HepG2 (cell line): ENCODE measurements at regions not wholly inside any gene's neighbourhood (a gene's known extent, or its start where the extent isn't known, plus 50 kb on each side); places are given as distances from the start of the nearest gene placed in this dataset.

ENCODE experiments used
- ATAC-seq: fragments of 200-7000 bp; cut with Tn5 transposase; 3 replicates; pipeline ENCODE4 v1.9.1; 2020; ENCODE audit warnings: mild to moderate bottlenecking, moderate library complexity
- BruUV-seq: library from RNA; stranded (reverse); fragments of 400-500 nt; replicated peaks from 2 replicates; lab custom pipeline; 2021; lab: Mats Ljungman, UMichigan
- CTCF ChIA-PET: fragments of 300-600 bp; formaldehyde crosslinking; extraction: SDS; loops from one replicate; lab custom pipeline; 2021; ENCODE audit warnings: low total read pairs, inconsistent platforms, low intra/inter-chr PET ratio; lab: Yijun Ruan, JAX
- POLR2A ChIA-PET: fragments of 350-600 bp; sonication (Branson Sonifier 250); formaldehyde crosslinking; loops from one replicate; lab custom pipeline; 2020; ENCODE audit warnings: antibody characterized with exemption, inconsistent platforms; lab: Yijun Ruan, JAX
- DNase-seq: peaks from one replicate; pipeline ENCODE4 v3.0.0-alpha.2; 2015; ENCODE audit warnings: low spot score
- FAIRE-seq: peaks from 3 replicates; lab custom pipeline; 2011; peaks lifted over from hg19 to GRCh38; lab: Jason Lieb, UNC
- H2AFZ ChIP-seq: one replicate; pipeline ENCODE4 v1.6.1; 2011; ENCODE audit warnings: low read length, inconsistent platforms
- H3K27ac ChIP-seq: fragments of 300-600 bp; 3 replicates; pipeline ENCODE4 v1.8.0; 2011; ENCODE audit warnings: mixed run types, mild to moderate bottlenecking, mixed read lengths, low read length, inconsistent platforms; ENCODE audit not compliant: insufficient read depth; ENCODE audit errors: extremely low read length
- H3K27me3 ChIP-seq, 2 experiments: fragments of 200-600 bp in 1 of 2; 2 replicates in 1 of 2; 3 replicates in 1 of 2; pipeline versions ENCODE4 v1.6.0 to v1.8.0; 2011; ENCODE audit warnings: low read length in 2 of 2, mild to moderate bottlenecking in 2 of 2, moderate library complexity in 2 of 2, inconsistent platforms in 1 of 2; ENCODE audit not compliant: insufficient read depth in 2 of 2, control insufficient read depth in 1 of 2
- H3K36me3 ChIP-seq, 2 experiments: fragments of 200-600 bp in 1 of 2; replicated peaks in 1 of 2; 2 replicates in 1 of 2; 3 replicates in 1 of 2; pipeline versions ENCODE4 v1.5.1 to v1.8.0; 2011; ENCODE audit warnings: low read length in 2 of 2, inconsistent platforms in 1 of 2; ENCODE audit not compliant: insufficient read depth in 2 of 2, control insufficient read depth in 1 of 2
- H3K4me1 ChIP-seq: 2 replicates; pipeline ENCODE4 v1.5.1; 2012; ENCODE audit warnings: low read length, inconsistent platforms; ENCODE audit not compliant: insufficient read depth
- H3K4me2 ChIP-seq: 2 replicates; pipeline ENCODE4 v1.6.0; 2011; ENCODE audit warnings: low read depth, low read length, inconsistent platforms
- H3K4me3 ChIP-seq, 3 experiments: fragments of 200-600 bp in 1 of 3; sonication (generic), shearing (Covaris generic) in 1 of 3; replicated peaks in 1 of 3; 2 replicates each; pipeline ENCODE4 v1.5.1; 2011 to 2016; ENCODE audit warnings: low read length in 3 of 3, inconsistent platforms in 2 of 3, low read depth in 2 of 3, mild to moderate bottlenecking in 2 of 3, control low read depth in 1 of 3, mixed read lengths in 1 of 3; ENCODE audit not compliant: insufficient read depth in 1 of 3
- H3K79me2 ChIP-seq: one replicate; pipeline ENCODE4 v1.6.1; 2011; ENCODE audit warnings: low read length, inconsistent platforms; ENCODE audit not compliant: insufficient read depth
- H3K9ac ChIP-seq: 2 replicates; pipeline ENCODE4 v1.6.0; 2011; ENCODE audit warnings: mild to moderate bottlenecking, low read depth, low read length, inconsistent platforms; ENCODE audit not compliant: insufficient read depth
- H3K9me3 ChIP-seq: 2 replicates; pipeline ENCODE4 v1.5.1; 2012; ENCODE audit warnings: mild to moderate bottlenecking, low read length
- H4K20me1 ChIP-seq: 2 replicates; pipeline ENCODE4 v1.6.0; 2011; ENCODE audit warnings: inconsistent platforms, mild to moderate bottlenecking, low read length, moderate library complexity; ENCODE audit not compliant: insufficient read depth
- GPN1 ChIP-seq: sonication (generic); formaldehyde crosslinking; IDR thresholded peaks from 2 replicates; pipeline ENCODE4 v1.5.1; 2020; ENCODE audit warnings: missing genetic modification reagents, borderline replicate concordance
- HCFC1 ChIP-seq: fragments of 150-350 bp; IDR thresholded peaks from 2 replicates; pipeline ENCODE4 v1.6.1; 2014; ENCODE audit warnings: low read depth, low read length
- HIVEP1 ChIP-seq: sonication (generic); formaldehyde crosslinking; IDR thresholded peaks from 2 replicates; pipeline ENCODE4 v1.4.0; 2020; ENCODE audit warnings: mild to moderate bottlenecking, missing genetic modification reagents
- ZNF264 ChIP-seq: sonication (generic); formaldehyde crosslinking; IDR thresholded peaks from 2 replicates; pipeline ENCODE4 v1.4.0; 2020; ENCODE audit warnings: missing genetic modification reagents
- ZNF33A ChIP-seq: sonication (generic); formaldehyde crosslinking; IDR thresholded peaks from 2 replicates; pipeline ENCODE4 v1.5.1; 2020; ENCODE audit warnings: missing genetic modification reagents, mild to moderate bottlenecking, moderate library complexity, borderline replicate concordance
- ZNF614 ChIP-seq: IDR thresholded peaks from 2 replicates; pipeline ENCODE4 v1.6.1; 2018; ENCODE audit warnings: missing biosample characterization, missing genetic modification reagents, inconsistent platforms, borderline replicate concordance
- ZSCAN29 ChIP-seq: sonication (generic); formaldehyde crosslinking; conservative IDR thresholded peaks from 2 replicates; pipeline ENCODE4 v1.4.0; 2020; ENCODE audit warnings: mild to moderate bottlenecking, missing genetic modification reagents
- WGBS: methylation state at CpG from one replicate; pipeline ENCODE4 v1.1.6; 2017; ENCODE audit warnings: low lambda C conversion rate; 5-methylcytosine and 5-hydroxymethylcytosine counted together
- in situ Hi-C: cut with HindIII; loops from 2 replicates; pipeline ENCODE4 v1.10.0; 2017; ENCODE audit warnings: low pct_unique_long_range_greater_than_20kb; ENCODE audit not compliant: extremely low pct_ligation_motif_present
- intact Hi-C: fragments of 100-400 bp; cut with micrococcal nuclease; formaldehyde crosslinking; loops from one replicate; pipeline ENCODE4 v1.10.0; 2022; ENCODE audit not compliant: unreplicated experiment
- TF ChIP-seq, protein P1 (sequence below): IDR thresholded peaks from 2 replicates; pipeline ENCODE4 v1.4.0; 2020; ENCODE audit warnings: mild to moderate bottlenecking, missing genetic modification reagents
- TF ChIP-seq, protein P2 (sequence below): sonication (generic); formaldehyde crosslinking; IDR thresholded peaks from 2 replicates; pipeline ENCODE4 v1.8.0; 2022; ENCODE audit warnings: mild to moderate bottlenecking, missing genetic modification reagents
- TF ChIP-seq, protein P3 (sequence below): sonication (generic); formaldehyde crosslinking; IDR thresholded peaks from 2 replicates; pipeline ENCODE4 v1.8.1; 2022; ENCODE audit warnings: mild to moderate bottlenecking, missing genetic modification reagents
- TF ChIP-seq, protein P4 (sequence below): sonication (generic); formaldehyde crosslinking; IDR thresholded peaks from 2 replicates; pipeline ENCODE4 v1.4.0; 2020; ENCODE audit warnings: missing genetic modification reagents

DNA sequence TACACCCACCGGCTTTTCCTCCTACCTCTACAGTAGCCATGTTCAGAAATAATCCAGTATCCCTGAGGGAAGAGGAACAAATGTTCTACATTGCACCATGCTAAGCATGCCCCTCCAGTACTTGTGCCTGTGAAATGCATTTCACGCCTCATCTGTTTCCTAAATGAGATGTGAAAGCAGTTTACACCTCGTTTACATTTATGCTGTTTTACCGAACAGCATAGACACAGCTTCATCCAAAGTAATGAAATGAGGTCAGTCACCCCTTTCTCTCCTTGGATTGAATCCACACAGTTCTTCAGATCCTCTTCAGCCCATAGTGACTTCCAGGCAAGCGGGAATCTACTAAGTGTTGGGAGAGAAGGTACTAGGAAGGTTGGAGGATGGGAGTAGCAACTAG is 514.3 kb downstream of the PDCD6IP start:
- CTCF ChIA-PET = no interaction called here

DNA sequence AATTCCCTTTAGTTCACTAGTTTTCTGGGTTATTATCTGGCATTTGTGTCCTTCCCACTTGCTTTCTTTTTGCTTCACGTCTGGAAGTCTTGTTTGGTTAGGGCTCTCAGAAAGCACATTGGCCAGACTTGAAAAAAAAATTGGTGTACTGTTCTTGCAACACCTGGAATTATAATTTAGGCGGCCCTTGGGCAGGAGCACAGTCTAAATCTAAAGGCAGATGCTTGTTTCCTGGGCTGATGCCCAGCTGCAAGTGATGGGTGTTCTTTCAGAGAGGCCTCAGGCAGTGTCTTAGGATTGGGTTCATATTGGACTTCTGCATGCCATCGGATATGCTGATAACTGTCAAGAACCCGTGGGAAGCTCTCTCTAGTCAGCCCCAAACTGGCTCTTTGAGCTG is 521.5 kb downstream of the PDCD6IP start:
- H3K27ac ChIP-seq = no peak overlapping the region
- no peak for TF ChIP-seq ZNF614 (CRISPR knock-in tag)
- TF ChIP-seq GPN1 = no peak
- no peak for TF ChIP-seq ZNF264
- TF ChIP-seq ZSCAN29 (CRISPR knock-in tag) = no peak
- TF ChIP-seq, protein P1, sequence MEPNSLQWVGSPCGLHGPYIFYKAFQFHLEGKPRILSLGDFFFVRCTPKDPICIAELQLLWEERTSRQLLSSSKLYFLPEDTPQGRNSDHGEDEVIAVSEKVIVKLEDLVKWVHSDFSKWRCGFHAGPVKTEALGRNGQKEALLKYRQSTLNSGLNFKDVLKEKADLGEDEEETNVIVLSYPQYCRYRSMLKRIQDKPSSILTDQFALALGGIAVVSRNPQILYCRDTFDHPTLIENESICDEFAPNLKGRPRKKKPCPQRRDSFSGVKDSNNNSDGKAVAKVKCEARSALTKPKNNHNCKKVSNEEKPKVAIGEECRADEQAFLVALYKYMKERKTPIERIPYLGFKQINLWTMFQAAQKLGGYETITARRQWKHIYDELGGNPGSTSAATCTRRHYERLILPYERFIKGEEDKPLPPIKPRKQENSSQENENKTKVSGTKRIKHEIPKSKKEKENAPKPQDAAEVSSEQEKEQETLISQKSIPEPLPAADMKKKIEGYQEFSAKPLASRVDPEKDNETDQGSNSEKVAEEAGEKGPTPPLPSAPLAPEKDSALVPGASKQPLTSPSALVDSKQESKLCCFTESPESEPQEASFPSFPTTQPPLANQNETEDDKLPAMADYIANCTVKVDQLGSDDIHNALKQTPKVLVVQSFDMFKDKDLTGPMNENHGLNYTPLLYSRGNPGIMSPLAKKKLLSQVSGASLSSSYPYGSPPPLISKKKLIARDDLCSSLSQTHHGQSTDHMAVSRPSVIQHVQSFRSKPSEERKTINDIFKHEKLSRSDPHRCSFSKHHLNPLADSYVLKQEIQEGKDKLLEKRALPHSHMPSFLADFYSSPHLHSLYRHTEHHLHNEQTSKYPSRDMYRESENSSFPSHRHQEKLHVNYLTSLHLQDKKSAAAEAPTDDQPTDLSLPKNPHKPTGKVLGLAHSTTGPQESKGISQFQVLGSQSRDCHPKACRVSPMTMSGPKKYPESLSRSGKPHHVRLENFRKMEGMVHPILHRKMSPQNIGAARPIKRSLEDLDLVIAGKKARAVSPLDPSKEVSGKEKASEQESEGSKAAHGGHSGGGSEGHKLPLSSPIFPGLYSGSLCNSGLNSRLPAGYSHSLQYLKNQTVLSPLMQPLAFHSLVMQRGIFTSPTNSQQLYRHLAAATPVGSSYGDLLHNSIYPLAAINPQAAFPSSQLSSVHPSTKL (CRISPR knock-in tag) = no peak
- TF ChIP-seq, protein P2, sequence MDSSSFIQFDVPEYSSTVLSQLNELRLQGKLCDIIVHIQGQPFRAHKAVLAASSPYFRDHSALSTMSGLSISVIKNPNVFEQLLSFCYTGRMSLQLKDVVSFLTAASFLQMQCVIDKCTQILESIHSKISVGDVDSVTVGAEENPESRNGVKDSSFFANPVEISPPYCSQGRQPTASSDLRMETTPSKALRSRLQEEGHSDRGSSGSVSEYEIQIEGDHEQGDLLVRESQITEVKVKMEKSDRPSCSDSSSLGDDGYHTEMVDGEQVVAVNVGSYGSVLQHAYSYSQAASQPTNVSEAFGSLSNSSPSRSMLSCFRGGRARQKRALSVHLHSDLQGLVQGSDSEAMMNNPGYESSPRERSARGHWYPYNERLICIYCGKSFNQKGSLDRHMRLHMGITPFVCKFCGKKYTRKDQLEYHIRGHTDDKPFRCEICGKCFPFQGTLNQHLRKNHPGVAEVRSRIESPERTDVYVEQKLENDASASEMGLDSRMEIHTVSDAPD (CRISPR knock-in tag) = no peak
- CTCF ChIA-PET = no interaction called here
- H3K4me3 ChIP-seq = no peak overlapping the region
- POLR2A ChIA-PET = no interaction called here
- H2AFZ ChIP-seq = no peak overlapping the region
- no TSS peak for BruUV-seq
- H3K9me3 ChIP-seq = peaks cover 14% of the 10 kb centered on the region; the same call in 1 of the 2 replicates
- H3K27me3 ChIP-seq = no peaks in the 10 kb centered on the region
- DNase-seq (no peak), ATAC-seq (no peak), FAIRE-seq (no peak)
- H3K4me2 ChIP-seq = no peak overlapping the region
- H3K36me3 ChIP-seq = no peaks in the 10 kb centered on the region
- WGBS = 0% methylated on average over 4 of the region's 4 CpGs
- no peaks in the 10 kb centered on the region for H4K20me1 ChIP-seq
- H3K9ac ChIP-seq = no peak overlapping the region
- intact Hi-C loops = no loop called here
- no peaks in the 10 kb centered on the region for H3K79me2 ChIP-seq
- no peaks in the 10 kb centered on the region for H3K4me1 ChIP-seq
- in situ Hi-C loops = no loop called here

More for the DNA sequence above, 514.3 kb downstream of the PDCD6IP start:
- peaks cover 7% of the 10 kb centered on the region; the same call in 1 of the 2 replicates for H3K9me3 ChIP-seq
- TF ChIP-seq, protein P3, sequence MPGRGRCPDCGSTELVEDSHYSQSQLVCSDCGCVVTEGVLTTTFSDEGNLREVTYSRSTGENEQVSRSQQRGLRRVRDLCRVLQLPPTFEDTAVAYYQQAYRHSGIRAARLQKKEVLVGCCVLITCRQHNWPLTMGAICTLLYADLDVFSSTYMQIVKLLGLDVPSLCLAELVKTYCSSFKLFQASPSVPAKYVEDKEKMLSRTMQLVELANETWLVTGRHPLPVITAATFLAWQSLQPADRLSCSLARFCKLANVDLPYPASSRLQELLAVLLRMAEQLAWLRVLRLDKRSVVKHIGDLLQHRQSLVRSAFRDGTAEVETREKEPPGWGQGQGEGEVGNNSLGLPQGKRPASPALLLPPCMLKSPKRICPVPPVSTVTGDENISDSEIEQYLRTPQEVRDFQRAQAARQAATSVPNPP (CRISPR knock-in tag) = no peak
- TF ChIP-seq ZNF33A (CRISPR knock-in tag) (no peak), HCFC1 (no peak), HIVEP1 (no peak)
- TF ChIP-seq, protein P4, sequence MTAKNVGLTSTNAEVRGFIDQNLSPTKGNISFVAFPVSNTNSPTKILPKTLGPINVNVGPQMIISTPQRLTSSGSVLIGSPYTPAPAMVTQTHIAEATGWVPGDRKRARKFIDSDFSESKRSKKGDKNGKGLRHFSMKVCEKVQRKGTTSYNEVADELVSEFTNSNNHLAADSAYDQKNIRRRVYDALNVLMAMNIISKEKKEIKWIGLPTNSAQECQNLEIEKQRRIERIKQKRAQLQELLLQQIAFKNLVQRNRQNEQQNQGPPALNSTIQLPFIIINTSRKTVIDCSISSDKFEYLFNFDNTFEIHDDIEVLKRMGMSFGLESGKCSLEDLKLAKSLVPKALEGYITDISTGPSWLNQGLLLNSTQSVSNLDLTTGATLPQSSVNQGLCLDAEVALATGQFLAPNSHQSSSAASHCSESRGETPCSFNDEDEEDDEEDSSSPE = no peak
- POLR2A ChIA-PET = no interaction called here
- intact Hi-C loops = no loop called here
- H3K79me2 ChIP-seq = no peaks in the 10 kb centered on the region
- no peaks in the 10 kb centered on the region for H3K4me1 ChIP-seq
- no peak overlapping the region for H3K4me2 ChIP-seq
- BruUV-seq = no TSS peak
- no peak overlapping the region for H3K4me3 ChIP-seq
- ATAC-seq (no peak), FAIRE-seq (no peak), DNase-seq (no peak)
- no peak overlapping the region for H3K27ac ChIP-seq
- H3K9ac ChIP-seq = no peak overlapping the region
- H3K36me3 ChIP-seq = no peaks in the 10 kb centered on the region
- no peaks in the 10 kb centered on the region for H4K20me1 ChIP-seq
- WGBS = 25% methylated on average over 5 of the region's 5 CpGs
- no peaks in the 10 kb centered on the region for H3K27me3 ChIP-seq
- in situ Hi-C loops = no loop called here
- no peak overlapping the region for H2AFZ ChIP-seq
